ENCODE measurements at regions not wholly inside any gene's neighbourhood (a gene's known extent, or its start where the extent isn't known, plus 50 kb on each side); places are given as distances from the start of the nearest gene placed in this dataset.

DNA sequence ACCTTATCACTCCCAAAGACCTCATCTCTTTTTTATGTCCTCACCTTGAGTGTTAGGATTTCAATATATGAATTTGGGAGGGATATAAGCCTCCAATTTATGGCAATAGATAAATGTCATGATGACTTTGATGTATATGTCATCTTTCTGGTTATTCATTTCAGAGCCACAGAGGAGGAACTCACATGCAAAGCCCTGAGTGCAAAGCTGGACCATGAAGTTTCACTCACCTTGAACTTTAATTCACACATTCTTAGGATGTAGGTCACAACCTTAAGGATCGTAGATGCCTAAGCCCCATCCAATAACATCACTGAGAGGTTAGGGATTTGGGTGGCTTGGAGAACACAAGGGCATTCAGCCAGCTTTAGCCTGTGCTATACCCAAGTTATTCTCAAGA lies 81.9 kb upstream of the ZPBP start:
- ChIA-PET CTCF (no interaction called here), POLR2A (interaction anchor here (0.6 kb wide), 1 partner anchor 40 kb away, joined by 3 read pairs; no protein-coding TSS in a partner anchor)
- H3K9me3 ChIP-seq (ENCODE audit: control insufficient read depth, insufficient read depth, low read depth, low read length), result no peaks in the 10 kb centered on the region
- DNase-seq (ENCODE audit: low read depth, low spot score) (no peak), ATAC-seq (no peak)
- H3K27ac ChIP-seq (ENCODE audit: low read length), result no peak overlapping the region
- H3K27me3 ChIP-seq (ENCODE audit: control insufficient read depth, insufficient read depth, low read length), result peaks cover 2% of the 10 kb centered on the region; the same call in 1 of the 2 replicates
- TF ChIP-seq, protein P1, sequence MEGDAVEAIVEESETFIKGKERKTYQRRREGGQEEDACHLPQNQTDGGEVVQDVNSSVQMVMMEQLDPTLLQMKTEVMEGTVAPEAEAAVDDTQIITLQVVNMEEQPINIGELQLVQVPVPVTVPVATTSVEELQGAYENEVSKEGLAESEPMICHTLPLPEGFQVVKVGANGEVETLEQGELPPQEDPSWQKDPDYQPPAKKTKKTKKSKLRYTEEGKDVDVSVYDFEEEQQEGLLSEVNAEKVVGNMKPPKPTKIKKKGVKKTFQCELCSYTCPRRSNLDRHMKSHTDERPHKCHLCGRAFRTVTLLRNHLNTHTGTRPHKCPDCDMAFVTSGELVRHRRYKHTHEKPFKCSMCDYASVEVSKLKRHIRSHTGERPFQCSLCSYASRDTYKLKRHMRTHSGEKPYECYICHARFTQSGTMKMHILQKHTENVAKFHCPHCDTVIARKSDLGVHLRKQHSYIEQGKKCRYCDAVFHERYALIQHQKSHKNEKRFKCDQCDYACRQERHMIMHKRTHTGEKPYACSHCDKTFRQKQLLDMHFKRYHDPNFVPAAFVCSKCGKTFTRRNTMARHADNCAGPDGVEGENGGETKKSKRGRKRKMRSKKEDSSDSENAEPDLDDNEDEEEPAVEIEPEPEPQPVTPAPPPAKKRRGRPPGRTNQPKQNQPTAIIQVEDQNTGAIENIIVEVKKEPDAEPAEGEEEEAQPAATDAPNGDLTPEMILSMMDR (IDR thresholded peaks at IDR 0.05), result no peak
- no peak for TF ChIP-seq SIN3A (IDR thresholded peaks at IDR 0.05; ENCODE audit: borderline replicate concordance, insufficient read depth, low read depth, low read length)
- no peak for TF ChIP-seq TCF7L2 (IDR thresholded peaks at IDR 0.05; ENCODE audit: low read depth, low read length)
- in situ Hi-C loops (cut with HindIII; ENCODE audit: low pct_unique_long_range_greater_than_20kb, low sequenced_read_pairs), result no loop called here
- BruUV-seq (replicated peaks), result no TSS peak
- no peaks in the 10 kb centered on the region for H3K4me1 ChIP-seq (ENCODE audit: control insufficient read depth, insufficient read depth, low read length)
- H3K4me3 ChIP-seq (ENCODE audit: low read depth in 2 of 2, low read length in 2 of 2), result no peak overlapping the region
- intact Hi-C loops (cut with micrococcal nuclease; ENCODE audit: unreplicated experiment), result no loop called here
- no peaks in the 10 kb centered on the region for H3K36me3 ChIP-seq (ENCODE audit: control insufficient read depth, insufficient read depth, low read length)

DNA sequence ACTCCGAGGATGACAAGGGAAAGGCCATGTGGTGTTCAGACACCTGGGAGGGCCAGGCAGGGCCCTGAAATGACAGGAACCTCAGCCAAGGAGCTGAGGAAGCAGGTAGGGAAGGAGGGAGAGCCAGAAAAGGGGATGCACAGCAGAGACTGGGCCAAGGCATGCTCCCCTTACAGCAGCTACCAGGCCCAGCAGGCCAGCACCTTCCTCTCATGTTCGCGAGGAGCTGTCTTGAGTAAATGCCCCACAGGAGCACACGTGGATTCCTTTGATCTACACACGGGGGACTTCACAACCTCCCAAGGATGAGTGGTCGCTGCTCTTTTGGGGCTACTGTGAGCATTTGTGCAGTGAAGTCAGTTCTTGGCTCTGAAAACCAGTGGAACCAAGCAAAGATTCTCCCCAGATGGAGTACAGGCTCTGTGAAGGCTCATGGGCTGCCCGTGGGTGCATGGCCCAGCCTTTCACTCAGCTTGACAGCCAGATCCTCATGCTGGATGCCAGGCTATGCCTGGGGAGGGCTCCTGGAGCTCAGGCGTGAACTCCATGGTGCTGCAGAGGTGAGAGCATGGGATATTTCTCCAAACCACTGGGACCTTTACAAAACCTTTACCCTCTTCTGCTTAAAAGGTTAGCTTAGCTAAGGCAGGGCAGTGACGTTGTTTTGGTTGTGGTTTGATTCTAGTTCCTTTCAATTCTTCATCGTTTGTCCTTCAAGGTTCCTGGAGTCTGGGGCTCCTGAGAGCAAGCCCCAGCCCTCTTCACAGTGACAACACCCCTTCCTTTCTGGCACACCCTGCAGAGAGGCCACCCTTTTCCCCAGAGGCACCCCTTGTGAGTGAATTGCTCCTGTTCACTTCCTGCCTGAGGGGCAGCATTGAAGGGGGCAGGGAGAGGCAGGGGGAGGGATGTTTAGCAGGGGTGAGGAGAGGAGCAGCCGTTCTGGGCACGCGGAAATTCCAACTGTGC lies 74.2 kb upstream of the ZPBP start:
- DNase-seq (ENCODE audit: low read depth, low spot score) (no peak), ATAC-seq (no peak; the same call in 1 of the 2 replicates)
- POLR2A ChIA-PET, result no interaction called here
- Histone ChIP-seq H3K4me3 (ENCODE audit: low read depth in 2 of 2, low read length in 2 of 2) (no peak overlapping the region), H3K27ac (ENCODE audit: low read length) (no peak overlapping the region), H3K4me1 (ENCODE audit: control insufficient read depth, insufficient read depth, low read length) (no peaks in the 10 kb centered on the region), H3K36me3 (ENCODE audit: control insufficient read depth, insufficient read depth, low read length) (no peaks in the 10 kb centered on the region), H3K27me3 (ENCODE audit: control insufficient read depth, insufficient read depth, low read length) (no peaks in the 10 kb centered on the region), H3K9me3 (ENCODE audit: control insufficient read depth, insufficient read depth, low read depth, low read length) (no peaks in the 10 kb centered on the region)
- CTCF ChIA-PET, result no interaction called here
- in situ Hi-C loops (cut with HindIII; ENCODE audit: low pct_unique_long_range_greater_than_20kb, low sequenced_read_pairs), result no loop called here
- no TSS peak for BruUV-seq (replicated peaks)
- TF ChIP-seq SIN3A (IDR thresholded peaks at IDR 0.05; ENCODE audit: borderline replicate concordance, insufficient read depth, low read depth, low read length) (no peak), TCF7L2 (IDR thresholded peaks at IDR 0.05; ENCODE audit: low read depth, low read length) (no peak), POLR2AphosphoS5 (IDR thresholded peaks at IDR 0.05; ENCODE audit: low read depth, low read length) (no peak)
- TF ChIP-seq, protein P1 (IDR thresholded peaks at IDR 0.05), result no peak
- TF ChIP-seq, protein P2, sequence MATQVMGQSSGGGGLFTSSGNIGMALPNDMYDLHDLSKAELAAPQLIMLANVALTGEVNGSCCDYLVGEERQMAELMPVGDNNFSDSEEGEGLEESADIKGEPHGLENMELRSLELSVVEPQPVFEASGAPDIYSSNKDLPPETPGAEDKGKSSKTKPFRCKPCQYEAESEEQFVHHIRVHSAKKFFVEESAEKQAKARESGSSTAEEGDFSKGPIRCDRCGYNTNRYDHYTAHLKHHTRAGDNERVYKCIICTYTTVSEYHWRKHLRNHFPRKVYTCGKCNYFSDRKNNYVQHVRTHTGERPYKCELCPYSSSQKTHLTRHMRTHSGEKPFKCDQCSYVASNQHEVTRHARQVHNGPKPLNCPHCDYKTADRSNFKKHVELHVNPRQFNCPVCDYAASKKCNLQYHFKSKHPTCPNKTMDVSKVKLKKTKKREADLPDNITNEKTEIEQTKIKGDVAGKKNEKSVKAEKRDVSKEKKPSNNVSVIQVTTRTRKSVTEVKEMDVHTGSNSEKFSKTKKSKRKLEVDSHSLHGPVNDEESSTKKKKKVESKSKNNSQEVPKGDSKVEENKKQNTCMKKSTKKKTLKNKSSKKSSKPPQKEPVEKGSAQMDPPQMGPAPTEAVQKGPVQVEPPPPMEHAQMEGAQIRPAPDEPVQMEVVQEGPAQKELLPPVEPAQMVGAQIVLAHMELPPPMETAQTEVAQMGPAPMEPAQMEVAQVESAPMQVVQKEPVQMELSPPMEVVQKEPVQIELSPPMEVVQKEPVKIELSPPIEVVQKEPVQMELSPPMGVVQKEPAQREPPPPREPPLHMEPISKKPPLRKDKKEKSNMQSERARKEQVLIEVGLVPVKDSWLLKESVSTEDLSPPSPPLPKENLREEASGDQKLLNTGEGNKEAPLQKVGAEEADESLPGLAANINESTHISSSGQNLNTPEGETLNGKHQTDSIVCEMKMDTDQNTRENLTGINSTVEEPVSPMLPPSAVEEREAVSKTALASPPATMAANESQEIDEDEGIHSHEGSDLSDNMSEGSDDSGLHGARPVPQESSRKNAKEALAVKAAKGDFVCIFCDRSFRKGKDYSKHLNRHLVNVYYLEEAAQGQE (IDR thresholded peaks at IDR 0.05; ENCODE audit: insufficient read depth in 1 of 2, low read depth in 2 of 2, low read length in 1 of 2), result no peak
- intact Hi-C loops (cut with micrococcal nuclease; ENCODE audit: unreplicated experiment), result no loop called here
